ENCODE measurements at regions not wholly inside any gene's neighbourhood (a gene's known extent, or its start where the extent isn't known, plus 50 kb on each side); places are given as distances from the start of the nearest gene placed in this dataset.

DNA sequence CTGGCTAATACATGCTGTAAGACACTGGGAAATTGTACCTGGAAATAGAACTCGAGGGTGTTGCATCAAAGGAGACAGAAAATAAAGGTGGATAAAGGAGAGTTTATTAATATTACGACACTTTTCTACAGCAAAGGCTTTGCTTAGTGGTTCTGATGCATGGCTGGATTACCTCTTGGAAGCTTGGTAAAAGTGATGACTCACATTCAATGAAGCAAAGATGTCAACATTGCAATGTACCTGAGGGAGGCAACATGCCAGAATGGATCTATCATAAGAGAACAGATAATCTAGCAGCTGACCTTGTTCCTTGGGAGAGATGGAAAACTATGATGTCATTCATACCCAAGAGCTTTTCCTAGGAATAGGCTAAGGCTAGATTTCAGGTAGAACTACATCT is 735.1 kb upstream of the DIAPH2 start:
- TF ChIP-seq REST (IDR thresholded peaks at IDR 0.05; ENCODE audit: low read depth) (no peak), TEAD4 (IDR thresholded peaks at IDR 0.05) (no peak), EP300 (IDR thresholded peaks at IDR 0.05; ENCODE audit: borderline replicate concordance) (no peak), ZBTB7A (IDR thresholded peaks at IDR 0.05; ENCODE audit: low read depth) (no peak), YY1 (IDR thresholded peaks at IDR 0.05; ENCODE audit: low read depth) (no peak), EGR1 (IDR thresholded peaks at IDR 0.05) (no peak), TAF1 (IDR thresholded peaks at IDR 0.05; ENCODE audit: low read depth) (no peak), RAD21 (IDR thresholded peaks at IDR 0.05; ENCODE audit: low read depth) (no peak), CREB1 (IDR thresholded peaks at IDR 0.05; ENCODE audit: low read depth) (no peak)
- TF ChIP-seq, protein P1, sequence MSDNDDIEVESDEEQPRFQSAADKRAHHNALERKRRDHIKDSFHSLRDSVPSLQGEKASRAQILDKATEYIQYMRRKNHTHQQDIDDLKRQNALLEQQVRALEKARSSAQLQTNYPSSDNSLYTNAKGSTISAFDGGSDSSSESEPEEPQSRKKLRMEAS (IDR thresholded peaks at IDR 0.05), result no peak
- TF ChIP-seq, protein P2, sequence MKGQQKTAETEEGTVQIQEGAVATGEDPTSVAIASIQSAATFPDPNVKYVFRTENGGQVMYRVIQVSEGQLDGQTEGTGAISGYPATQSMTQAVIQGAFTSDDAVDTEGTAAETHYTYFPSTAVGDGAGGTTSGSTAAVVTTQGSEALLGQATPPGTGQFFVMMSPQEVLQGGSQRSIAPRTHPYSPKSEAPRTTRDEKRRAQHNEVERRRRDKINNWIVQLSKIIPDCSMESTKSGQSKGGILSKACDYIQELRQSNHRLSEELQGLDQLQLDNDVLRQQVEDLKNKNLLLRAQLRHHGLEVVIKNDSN (IDR thresholded peaks at IDR 0.05), result no peak

GRCh38 chrX:95950679-95951078 is 734.0 kb upstream of the DIAPH2 start:
- TF ChIP-seq TCF12 (IDR thresholded peaks at IDR 0.05; ENCODE audit: low read depth) (no peak), CREB1 (IDR thresholded peaks at IDR 0.05; ENCODE audit: low read depth) (no peak), EP300 (IDR thresholded peaks at IDR 0.05; ENCODE audit: borderline replicate concordance) (no peak), REST (IDR thresholded peaks at IDR 0.05; ENCODE audit: low read depth) (no peak), CEBPB (IDR thresholded peaks at IDR 0.05) (no peak), YY1 (IDR thresholded peaks at IDR 0.05; ENCODE audit: low read depth) (no peak), EGR1 (IDR thresholded peaks at IDR 0.05) (no peak), TAF1 (IDR thresholded peaks at IDR 0.05; ENCODE audit: low read depth) (no peak), ZBTB7A (IDR thresholded peaks at IDR 0.05; ENCODE audit: low read depth) (no peak), NFIC (IDR thresholded peaks at IDR 0.05) (no peak), TEAD4 (IDR thresholded peaks at IDR 0.05) (no peak), FOXM1 (IDR thresholded peaks at IDR 0.05; ENCODE audit: borderline replicate concordance, low read depth) (no peak), RAD21 (IDR thresholded peaks at IDR 0.05; ENCODE audit: low read depth) (no peak)
- TF ChIP-seq, protein P1 (IDR thresholded peaks at IDR 0.05), result no peak
- TF ChIP-seq, protein P2 (IDR thresholded peaks at IDR 0.05), result no peak

GRCh38 chrX:95953564-95953963 is 731.1 kb upstream of the DIAPH2 start:
- TF ChIP-seq ZBTB7A (IDR thresholded peaks at IDR 0.05; ENCODE audit: low read depth) (no peak), TAF1 (IDR thresholded peaks at IDR 0.05; ENCODE audit: low read depth) (no peak), YY1 (IDR thresholded peaks at IDR 0.05; ENCODE audit: low read depth) (no peak), REST (IDR thresholded peaks at IDR 0.05; ENCODE audit: low read depth) (no peak), EGR1 (IDR thresholded peaks at IDR 0.05) (no peak), CREB1 (IDR thresholded peaks at IDR 0.05; ENCODE audit: low read depth) (no peak), TCF12 (IDR thresholded peaks at IDR 0.05; ENCODE audit: low read depth) (no peak), EP300 (IDR thresholded peaks at IDR 0.05; ENCODE audit: borderline replicate concordance) (no peak), TEAD4 (IDR thresholded peaks at IDR 0.05) (no peak)
- TF ChIP-seq, protein P2 (IDR thresholded peaks at IDR 0.05), result no peak

DNA sequence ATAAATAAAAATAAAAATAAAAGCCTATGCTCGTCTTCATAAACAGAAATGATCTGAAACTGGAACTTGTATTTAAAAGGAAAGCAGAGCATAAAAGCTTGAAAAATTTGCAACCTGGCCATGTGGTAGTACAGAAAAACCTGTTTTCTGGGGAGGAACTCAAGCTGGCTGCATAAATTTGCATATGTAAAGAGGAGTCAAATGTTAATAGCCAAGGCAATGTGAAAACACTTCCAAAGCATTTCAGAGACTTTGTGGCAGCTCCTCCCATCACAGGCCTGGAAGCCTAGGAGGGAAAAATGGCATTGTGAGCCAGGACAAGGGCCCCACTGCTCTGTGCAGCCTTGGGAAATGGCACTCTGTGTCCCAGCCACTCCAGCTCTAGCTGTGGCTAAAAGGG is 727.9 kb upstream of the DIAPH2 start:
- TF ChIP-seq YY1 (IDR thresholded peaks at IDR 0.05; ENCODE audit: low read depth), result no peak
- no peak for TF ChIP-seq EGR1 (IDR thresholded peaks at IDR 0.05)
- TF ChIP-seq, protein P2 (IDR thresholded peaks at IDR 0.05), result no peak
- TF ChIP-seq CREB1 (IDR thresholded peaks at IDR 0.05; ENCODE audit: low read depth), result no peak
- no peak for TF ChIP-seq RAD21 (IDR thresholded peaks at IDR 0.05; ENCODE audit: low read depth)
- no peak for TF ChIP-seq TCF12 (IDR thresholded peaks at IDR 0.05; ENCODE audit: low read depth)
- TF ChIP-seq, protein P1 (IDR thresholded peaks at IDR 0.05), result no peak

Measured in Ishikawa (cell line).